ENCODE measurements at regions not wholly inside any gene's neighbourhood (a gene's known extent, or its start where the extent isn't known, plus 50 kb on each side); places are given as distances from the start of the nearest gene placed in this dataset.

GRCh38 chr5:93873211-93873736 is 131.9 kb upstream of the POU5F2 start:
- BruUV-seq (replicated peaks): no TSS peak
- H3K4me3 ChIP-seq (ENCODE audit: low read depth in 2 of 2, low read length in 2 of 2): no peak overlapping the region
- no peaks in the 10 kb centered on the region for H3K9me3 ChIP-seq (ENCODE audit: control insufficient read depth, insufficient read depth, low read depth, low read length)
- no peak for TF ChIP-seq CTCF (IDR thresholded peaks at IDR 0.05)
- TF ChIP-seq TCF7L2 (IDR thresholded peaks at IDR 0.05; ENCODE audit: low read depth, low read length): no peak
- TF ChIP-seq REST (IDR thresholded peaks at IDR 0.05; ENCODE audit: insufficient read depth in 1 of 2, low read depth in 2 of 2, low read length in 1 of 2): no peak
- no peak for TF ChIP-seq SIN3A (IDR thresholded peaks at IDR 0.05; ENCODE audit: borderline replicate concordance, insufficient read depth, low read depth, low read length)
- no peak for TF ChIP-seq POLR2AphosphoS5 (IDR thresholded peaks at IDR 0.05; ENCODE audit: low read depth, low read length)
- ChIA-PET CTCF (no interaction called here), POLR2A (no interaction called here)
- H3K27me3 ChIP-seq (ENCODE audit: control insufficient read depth, insufficient read depth, low read length): no peaks in the 10 kb centered on the region
- intact Hi-C loops (cut with micrococcal nuclease; ENCODE audit: unreplicated experiment) (no loop called here), in situ Hi-C loops (cut with HindIII; ENCODE audit: low pct_unique_long_range_greater_than_20kb, low sequenced_read_pairs) (no loop called here)
- no peak overlapping the region for H3K27ac ChIP-seq (ENCODE audit: low read length)
- no peaks in the 10 kb centered on the region for H3K36me3 ChIP-seq (ENCODE audit: control insufficient read depth, insufficient read depth, low read length)
- no peak for ATAC-seq
- no peaks in the 10 kb centered on the region for H3K4me1 ChIP-seq (ENCODE audit: control insufficient read depth, insufficient read depth, low read length)
- no peak for DNase-seq (ENCODE audit: low read depth, low spot score)

GRCh38 chr5:93870649-93871048 is 129.2 kb upstream of the POU5F2 start:
- intact Hi-C loops (cut with micrococcal nuclease; ENCODE audit: unreplicated experiment): no loop called here
- CTCF ChIA-PET: no interaction called here
- no peak for ATAC-seq

More at GRCh38 chr5:93870649-93871048, 129.2 kb upstream of the POU5F2 start:
- Histone ChIP-seq H3K4me1 (ENCODE audit: control insufficient read depth, insufficient read depth, low read length) (no peaks in the 10 kb centered on the region), H3K36me3 (ENCODE audit: control insufficient read depth, insufficient read depth, low read length) (no peaks in the 10 kb centered on the region), H3K27me3 (ENCODE audit: control insufficient read depth, insufficient read depth, low read length) (no peaks in the 10 kb centered on the region), H3K27ac (ENCODE audit: low read length) (no peak overlapping the region), H3K4me3 (ENCODE audit: low read depth in 2 of 2, low read length in 2 of 2) (no peak overlapping the region), H3K9me3 (ENCODE audit: control insufficient read depth, insufficient read depth, low read depth, low read length) (no peaks in the 10 kb centered on the region)
- POLR2A ChIA-PET: no interaction called here
- TF ChIP-seq TCF7L2 (IDR thresholded peaks at IDR 0.05; ENCODE audit: low read depth, low read length): no peak
- no peak for TF ChIP-seq REST (IDR thresholded peaks at IDR 0.05; ENCODE audit: insufficient read depth in 1 of 2, low read depth in 2 of 2, low read length in 1 of 2)
- TF ChIP-seq POLR2AphosphoS5 (IDR thresholded peaks at IDR 0.05; ENCODE audit: low read depth, low read length): no peak
- TF ChIP-seq CTCF (IDR thresholded peaks at IDR 0.05): no peak
- no peak for TF ChIP-seq SIN3A (IDR thresholded peaks at IDR 0.05; ENCODE audit: borderline replicate concordance, insufficient read depth, low read depth, low read length)
- in situ Hi-C loops (cut with HindIII; ENCODE audit: low pct_unique_long_range_greater_than_20kb, low sequenced_read_pairs): no loop called here
- no peak for DNase-seq (ENCODE audit: low read depth, low spot score)
- no TSS peak for BruUV-seq (replicated peaks)

All from Panc1 (cell line).